ENCODE measurements at regions not wholly inside any gene's neighbourhood (a gene's known extent, or its start where the extent isn't known, plus 50 kb on each side); places are given as distances from the start of the nearest gene placed in this dataset.

DNA sequence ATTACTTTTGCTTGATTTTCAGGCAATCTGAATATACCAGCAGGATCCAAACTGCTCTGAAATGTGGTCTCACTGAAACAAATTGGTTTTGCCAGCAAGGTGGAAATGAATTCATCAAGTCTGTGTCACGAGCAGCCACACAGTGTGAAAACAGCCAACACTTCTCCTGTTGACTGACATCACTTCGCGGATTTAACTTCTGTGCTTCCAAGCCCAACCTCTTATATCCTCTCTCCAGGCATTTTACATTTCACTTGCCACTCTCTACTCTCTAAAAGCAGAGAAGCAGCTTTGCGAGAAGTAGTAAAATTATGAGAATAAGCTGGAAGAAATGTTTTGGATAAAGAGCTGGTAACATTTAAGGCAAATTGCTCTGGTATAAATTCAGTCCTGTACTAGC is 106.1 kb upstream of the FRG1 start:
- ChIA-PET POLR2A (no interaction called here), RAD21 (ENCODE audit: low non-redundant PET in 1 of 2, low total read pairs in 2 of 2, uncharacterized antibody in 2 of 2, unreplicated experiment in 2 of 2) (no interaction called here), CTCF (no interaction called here)
- H3K27me3 ChIP-seq (ENCODE audit: insufficient read depth, low read length) = peaks cover 29% of the 10 kb centered on the region
- no peak overlapping the region for H3K4me3 ChIP-seq (replicated peaks in 1 of 2; ENCODE audit: low read depth in 1 of 2, low read length in 2 of 2)
- H3K9ac ChIP-seq (ENCODE audit: low read length) = no peak overlapping the region
- no peaks in the 10 kb centered on the region for H4K20me1 ChIP-seq (ENCODE audit: insufficient read depth)
- no peak overlapping the region for H3K4me2 ChIP-seq (ENCODE audit: low read length)
- H3K79me2 ChIP-seq (ENCODE audit: insufficient read depth, low read length) = no peaks in the 10 kb centered on the region
- H3K4me1 ChIP-seq (ENCODE audit: control insufficient read depth in 1 of 2, insufficient read depth in 2 of 2, low read length in 2 of 2) = no peaks in the 10 kb centered on the region
- no peaks in the 10 kb centered on the region for H3K9me2 ChIP-seq (ENCODE audit: insufficient read depth)
- no peaks in the 10 kb centered on the region for H3K36me3 ChIP-seq (ENCODE audit: control insufficient read depth in 1 of 2, insufficient read depth in 2 of 2, low read length in 2 of 2)
- intact Hi-C loops (cut with micrococcal nuclease) = no loop called here
- ATAC-seq (no peak), DNase-seq (ENCODE audit: low read depth, low spot score) (no peak)
- TF ChIP-seq, protein P1, sequence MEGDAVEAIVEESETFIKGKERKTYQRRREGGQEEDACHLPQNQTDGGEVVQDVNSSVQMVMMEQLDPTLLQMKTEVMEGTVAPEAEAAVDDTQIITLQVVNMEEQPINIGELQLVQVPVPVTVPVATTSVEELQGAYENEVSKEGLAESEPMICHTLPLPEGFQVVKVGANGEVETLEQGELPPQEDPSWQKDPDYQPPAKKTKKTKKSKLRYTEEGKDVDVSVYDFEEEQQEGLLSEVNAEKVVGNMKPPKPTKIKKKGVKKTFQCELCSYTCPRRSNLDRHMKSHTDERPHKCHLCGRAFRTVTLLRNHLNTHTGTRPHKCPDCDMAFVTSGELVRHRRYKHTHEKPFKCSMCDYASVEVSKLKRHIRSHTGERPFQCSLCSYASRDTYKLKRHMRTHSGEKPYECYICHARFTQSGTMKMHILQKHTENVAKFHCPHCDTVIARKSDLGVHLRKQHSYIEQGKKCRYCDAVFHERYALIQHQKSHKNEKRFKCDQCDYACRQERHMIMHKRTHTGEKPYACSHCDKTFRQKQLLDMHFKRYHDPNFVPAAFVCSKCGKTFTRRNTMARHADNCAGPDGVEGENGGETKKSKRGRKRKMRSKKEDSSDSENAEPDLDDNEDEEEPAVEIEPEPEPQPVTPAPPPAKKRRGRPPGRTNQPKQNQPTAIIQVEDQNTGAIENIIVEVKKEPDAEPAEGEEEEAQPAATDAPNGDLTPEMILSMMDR (IDR thresholded peaks at IDR 0.05 in 2 of 3, conservative IDR thresholded peaks at IDR 0.05 in 1 of 3; ENCODE audit: borderline replicate concordance in 1 of 3, insufficient read depth in 1 of 3, low read depth in 2 of 3, low read length in 2 of 3) = no peak
- no peak for TF ChIP-seq ZNF274 (IDR thresholded peaks at IDR 0.05; ENCODE audit: low read depth, low read length)
- no peak for TF ChIP-seq EZH2phosphoT487 (IDR thresholded peaks at IDR 0.05; ENCODE audit: borderline replicate concordance)
- no peak for TF ChIP-seq SIN3A (IDR thresholded peaks at IDR 0.05; ENCODE audit: low read depth)
- H3K27ac ChIP-seq (ENCODE audit: low read depth, low read length) = no peak overlapping the region
- no TSS peak for BruUV-seq (replicated peaks)
- no peak overlapping the region for H2AFZ ChIP-seq (ENCODE audit: low read depth, low read length, poor library complexity, severe bottlenecking)
- H3K9me3 ChIP-seq (ENCODE audit: control insufficient read depth in 1 of 2, insufficient read depth in 1 of 2, low read depth in 1 of 2, low read length in 2 of 2) = no peaks in the 10 kb centered on the region; a peak in 1 of 4 replicates

- intact Hi-C loops (cut with micrococcal nuclease) = no loop called here
- no peaks in the 10 kb centered on the region for H3K36me3 ChIP-seq (ENCODE audit: control insufficient read depth in 1 of 2, insufficient read depth in 2 of 2, low read length in 2 of 2)
- ATAC-seq (no peak), DNase-seq (ENCODE audit: low read depth, low spot score) (no peak)
- no peak overlapping the region for H3K27ac ChIP-seq (ENCODE audit: low read depth, low read length)
- H3K9ac ChIP-seq (ENCODE audit: low read length) = no peak overlapping the region
- no peak overlapping the region for H3K4me2 ChIP-seq (ENCODE audit: low read length)
- H3K4me1 ChIP-seq (ENCODE audit: control insufficient read depth in 1 of 2, insufficient read depth in 2 of 2, low read length in 2 of 2) = no peaks in the 10 kb centered on the region
- H3K79me2 ChIP-seq (ENCODE audit: insufficient read depth, low read length) = no peaks in the 10 kb centered on the region
- no peaks in the 10 kb centered on the region; a peak in 1 of 4 replicates for H3K9me3 ChIP-seq (ENCODE audit: control insufficient read depth in 1 of 2, insufficient read depth in 1 of 2, low read depth in 1 of 2, low read length in 2 of 2)
- ChIA-PET CTCF (no interaction called here), POLR2A (no interaction called here), RAD21 (ENCODE audit: low non-redundant PET in 1 of 2, low total read pairs in 2 of 2, uncharacterized antibody in 2 of 2, unreplicated experiment in 2 of 2) (no interaction called here)
- no peak for TF ChIP-seq JUND (IDR thresholded peaks at IDR 0.05)
- no peak for TF ChIP-seq FOSL1 (IDR thresholded peaks at IDR 0.05; ENCODE audit: low read depth)
- TF ChIP-seq RAD21 (IDR thresholded peaks at IDR 0.05; ENCODE audit: low read depth) = no peak
- TF ChIP-seq EZH2phosphoT487 (IDR thresholded peaks at IDR 0.05; ENCODE audit: borderline replicate concordance) = no peak
- TF ChIP-seq ZFX (IDR thresholded peaks at IDR 0.05) = no peak
- no peaks in the 10 kb centered on the region for H4K20me1 ChIP-seq (ENCODE audit: insufficient read depth)
- peaks cover 32% of the 10 kb centered on the region for H3K27me3 ChIP-seq (ENCODE audit: insufficient read depth, low read length)
- H3K4me3 ChIP-seq (replicated peaks in 1 of 2; ENCODE audit: low read depth in 1 of 2, low read length in 2 of 2) = no peak overlapping the region
- BruUV-seq (replicated peaks) = no TSS peak
- H3K9me2 ChIP-seq (ENCODE audit: insufficient read depth) = no peaks in the 10 kb centered on the region
- no peak overlapping the region for H2AFZ ChIP-seq (ENCODE audit: low read depth, low read length, poor library complexity, severe bottlenecking)
Measured at GRCh38 chr4:189835505-189835904, 105.2 kb upstream of the FRG1 start.
